HUES6 (cell line): ENCODE measurements at regions not wholly inside any gene's neighbourhood (a gene's known extent, or its start where the extent isn't known, plus 50 kb on each side); places are given as distances from the start of the nearest gene placed in this dataset.

Experiments
- H3K27ac ChIP-seq: 2 replicates; pipeline ENCODE4 v1.7.0; 2013; ENCODE audit warnings: low read depth, mild to moderate bottlenecking, low read length, inconsistent platforms
- H3K27me3 ChIP-seq: 2 replicates; pipeline ENCODE4 v1.6.1; 2013; ENCODE audit warnings: low read length; ENCODE audit not compliant: control insufficient read depth, insufficient read depth
- H3K36me3 ChIP-seq: 2 replicates; pipeline ENCODE4 v1.6.1; 2013; ENCODE audit warnings: low read length; ENCODE audit not compliant: control insufficient read depth, insufficient read depth
- H3K4me1 ChIP-seq: 2 replicates; pipeline ENCODE4 v1.6.1; 2013; ENCODE audit warnings: low read length; ENCODE audit not compliant: control insufficient read depth, insufficient read depth
- H3K4me3 ChIP-seq: 2 replicates; pipeline ENCODE4 v1.5.1; 2013; ENCODE audit warnings: low read depth, low read length
- H3K9ac ChIP-seq: one replicate; pipeline ENCODE4 v1.6.1; 2013; ENCODE audit warnings: mild to moderate bottlenecking, low read length
- H3K9me3 ChIP-seq: 2 replicates; pipeline ENCODE4 v1.6.1; 2013; ENCODE audit warnings: low read depth, low read length; ENCODE audit not compliant: control insufficient read depth, insufficient read depth

- Histone ChIP-seq H3K27ac (no peak overlapping the region), H3K9ac (no peak overlapping the region), H3K27me3 (no peaks in the 10 kb centered on the region), H3K9me3 (no peaks in the 10 kb centered on the region), H3K4me3 (no peak overlapping the region), H3K36me3 (no peaks in the 10 kb centered on the region), H3K4me1 (no peaks in the 10 kb centered on the region)
Observed at GRCh38 chr2:138193416-138194213, 229.3 kb downstream of the HNMT start.

- H3K4me3 ChIP-seq, result no peak overlapping the region
- no peak overlapping the region for H3K27ac ChIP-seq
- no peak overlapping the region for H3K9ac ChIP-seq
- H3K36me3 ChIP-seq, result no peaks in the 10 kb centered on the region
- no peaks in the 10 kb centered on the region for H3K9me3 ChIP-seq
- no peaks in the 10 kb centered on the region for H3K4me1 ChIP-seq
- no peaks in the 10 kb centered on the region for H3K27me3 ChIP-seq
Observed at GRCh38 chr2:138201286-138201685, 237.0 kb downstream of the HNMT start.

GRCh38 chr2:138202762-138203161, 238.5 kb downstream of the HNMT start:
- Histone ChIP-seq H3K9me3 (no peaks in the 10 kb centered on the region), H3K27ac (no peak overlapping the region), H3K4me1 (no peaks in the 10 kb centered on the region), H3K36me3 (no peaks in the 10 kb centered on the region), H3K4me3 (no peak overlapping the region), H3K9ac (no peak overlapping the region), H3K27me3 (no peaks in the 10 kb centered on the region)

DNA sequence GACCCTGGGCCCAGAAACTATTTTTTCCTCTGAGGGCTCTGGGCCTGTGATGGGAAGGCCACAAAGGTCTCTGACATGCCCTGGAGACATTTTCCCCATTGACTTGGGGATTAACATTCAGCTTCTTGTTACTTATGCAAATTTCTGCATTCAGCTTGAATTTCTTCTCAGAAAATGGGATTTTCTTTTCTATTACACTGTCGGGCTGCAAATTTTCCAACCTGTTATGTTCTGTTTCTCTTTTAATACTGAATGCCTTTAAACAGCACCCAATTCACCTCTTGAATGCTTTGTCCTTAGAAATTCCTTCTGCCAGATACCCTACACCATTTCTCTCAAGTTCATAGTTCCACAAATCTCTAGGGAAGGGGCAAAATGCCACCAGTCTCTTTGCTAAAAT, 241.0 kb downstream of the HNMT start:
- H3K36me3 ChIP-seq, result no peaks in the 10 kb centered on the region
- H3K27ac ChIP-seq, result no peak overlapping the region
- H3K9me3 ChIP-seq, result no peaks in the 10 kb centered on the region
- no peaks in the 10 kb centered on the region for H3K4me1 ChIP-seq
- no peak overlapping the region for H3K4me3 ChIP-seq
- no peaks in the 10 kb centered on the region for H3K27me3 ChIP-seq
- no peak overlapping the region for H3K9ac ChIP-seq

- H3K9me3 ChIP-seq, result no peaks in the 10 kb centered on the region
- no peaks in the 10 kb centered on the region for H3K27me3 ChIP-seq
- H3K4me1 ChIP-seq, result no peaks in the 10 kb centered on the region
- H3K9ac ChIP-seq, result no peak overlapping the region
- H3K27ac ChIP-seq, result no peak overlapping the region
- no peak overlapping the region for H3K4me3 ChIP-seq
- H3K36me3 ChIP-seq, result no peaks in the 10 kb centered on the region
Observed at GRCh38 chr2:138207074-138207930, 243.0 kb downstream of the HNMT start.

GRCh38 chr2:138209009-138209408, 244.7 kb downstream of the HNMT start:
- no peak overlapping the region for H3K9ac ChIP-seq

DNA sequence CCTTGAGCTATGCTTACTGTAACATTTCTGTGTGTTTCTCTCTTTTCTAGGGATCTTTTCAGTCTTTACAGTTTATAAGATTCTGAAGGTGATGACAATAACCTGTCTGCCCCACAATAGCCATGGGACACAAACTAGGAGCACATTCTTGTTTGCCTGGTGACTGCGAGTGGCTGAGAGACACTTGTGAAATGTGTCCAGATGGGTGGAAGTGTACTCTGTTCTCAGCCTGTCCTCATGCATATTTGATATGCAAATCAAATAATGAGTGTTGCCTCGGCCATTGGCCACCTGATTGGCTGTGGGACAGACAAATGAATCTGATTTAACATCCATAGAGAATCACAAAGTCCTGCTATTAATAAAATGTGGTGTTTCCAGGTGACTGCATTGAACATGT, 246.2 kb downstream of the HNMT start:
- Histone ChIP-seq H3K27me3 (no peaks in the 10 kb centered on the region), H3K9me3 (no peaks in the 10 kb centered on the region), H3K4me3 (no peak overlapping the region), H3K36me3 (no peaks in the 10 kb centered on the region), H3K9ac (no peak overlapping the region), H3K4me1 (no peaks in the 10 kb centered on the region), H3K27ac (no peak overlapping the region)

More at GRCh38 chr2:138209009-138209408, 244.7 kb downstream of the HNMT start:
- Histone ChIP-seq H3K4me3 (no peak overlapping the region), H3K27me3 (no peaks in the 10 kb centered on the region), H3K4me1 (no peaks in the 10 kb centered on the region), H3K36me3 (no peaks in the 10 kb centered on the region), H3K27ac (no peak overlapping the region), H3K9me3 (no peaks in the 10 kb centered on the region)

- no peak overlapping the region for H3K4me3 ChIP-seq
- H3K4me1 ChIP-seq, result peaks cover 3% of the 10 kb centered on the region
- no peak overlapping the region for H3K9ac ChIP-seq
- H3K27me3 ChIP-seq, result no peaks in the 10 kb centered on the region
- H3K27ac ChIP-seq, result no peak overlapping the region
- no peaks in the 10 kb centered on the region for H3K9me3 ChIP-seq
- no peaks in the 10 kb centered on the region for H3K36me3 ChIP-seq
Observed at GRCh38 chr2:138212434-138212833, 248.2 kb downstream of the HNMT start.

GRCh38 chr2:138213084-138213483, 248.8 kb downstream of the HNMT start:
- Histone ChIP-seq H3K9ac (no peak overlapping the region), H3K4me1 (peaks cover 9% of the 10 kb centered on the region), H3K27me3 (no peaks in the 10 kb centered on the region), H3K36me3 (no peaks in the 10 kb centered on the region), H3K27ac (no peak overlapping the region), H3K4me3 (no peak overlapping the region), H3K9me3 (no peaks in the 10 kb centered on the region)

DNA sequence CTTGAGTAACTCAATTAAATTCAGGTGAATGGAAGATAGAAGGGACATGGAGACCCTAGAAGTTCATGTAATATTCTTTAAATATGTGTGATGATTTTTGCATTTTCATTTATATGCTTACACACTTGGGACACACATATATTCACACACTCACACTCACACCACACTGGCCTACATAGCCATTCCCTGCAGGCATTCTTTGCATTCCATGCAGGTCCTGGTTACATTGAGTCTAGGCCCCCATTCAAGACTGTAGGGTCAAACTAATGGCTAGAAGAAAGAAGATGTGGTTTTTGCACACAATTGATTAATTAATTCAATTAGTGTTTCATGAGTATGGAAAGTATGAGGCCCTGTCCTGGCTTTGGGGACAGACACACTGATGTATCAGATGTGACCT, 249.4 kb downstream of the HNMT start:
- Histone ChIP-seq H3K4me1 (peaks cover 9% of the 10 kb centered on the region), H3K9me3 (no peaks in the 10 kb centered on the region), H3K27ac (no peak overlapping the region), H3K9ac (no peak overlapping the region), H3K27me3 (no peaks in the 10 kb centered on the region), H3K36me3 (no peaks in the 10 kb centered on the region), H3K4me3 (no peak overlapping the region)

GRCh38 chr2:138215958-138216357, 251.7 kb downstream of the HNMT start:
- no peaks in the 10 kb centered on the region for H3K9me3 ChIP-seq
- no peaks in the 10 kb centered on the region for H3K27me3 ChIP-seq
- no peak overlapping the region for H3K4me3 ChIP-seq
- no peaks in the 10 kb centered on the region for H3K36me3 ChIP-seq
- H3K9ac ChIP-seq, result no peak overlapping the region
- no peak overlapping the region for H3K27ac ChIP-seq
- H3K4me1 ChIP-seq, result peaks cover 9% of the 10 kb centered on the region
